ENCODE measurements at regions not wholly inside any gene's neighbourhood (a gene's known extent, or its start where the extent isn't known, plus 50 kb on each side); places are given as distances from the start of the nearest gene placed in this dataset.

DNA sequence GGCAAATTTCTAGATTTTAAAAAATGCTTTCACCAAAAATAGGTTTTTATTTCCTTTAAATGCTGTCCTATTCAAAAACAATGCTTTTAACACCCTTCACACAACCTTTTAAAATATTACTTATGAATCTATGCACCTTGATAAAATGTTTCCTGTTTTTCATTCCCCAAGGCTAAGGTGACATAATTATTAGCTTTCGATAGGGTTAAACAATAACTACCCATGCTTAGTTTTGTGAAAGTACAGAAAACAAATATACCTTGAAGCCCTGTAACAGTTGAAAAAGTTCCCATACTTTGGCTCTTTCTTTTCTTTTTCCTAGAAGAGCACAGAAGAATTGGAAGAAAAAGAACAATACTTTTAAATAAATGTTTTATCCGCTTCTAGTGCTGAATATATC is 54.9 kb upstream of the ITPRID2 start:
- no peak overlapping the region for H3K4me3 ChIP-seq (ENCODE audit: low read depth, low read length)
- no peaks in the 10 kb centered on the region for H3K79me2 ChIP-seq (ENCODE audit: control insufficient read depth, insufficient read depth, low read length, unreplicated experiment)
- no peak overlapping the region for H2AFZ ChIP-seq (ENCODE audit: low read length, unreplicated experiment)
- H3K27me3 ChIP-seq (ENCODE audit: insufficient read depth, low read length) = no peaks in the 10 kb centered on the region
- no peaks in the 10 kb centered on the region for H3K36me3 ChIP-seq (ENCODE audit: insufficient read depth, low read length)
- no peaks in the 10 kb centered on the region for H3K4me1 ChIP-seq (ENCODE audit: control insufficient read depth, insufficient read depth, low read length, unreplicated experiment)
- H3K27ac ChIP-seq (ENCODE audit: low read depth, low read length) = no peak overlapping the region

DNA sequence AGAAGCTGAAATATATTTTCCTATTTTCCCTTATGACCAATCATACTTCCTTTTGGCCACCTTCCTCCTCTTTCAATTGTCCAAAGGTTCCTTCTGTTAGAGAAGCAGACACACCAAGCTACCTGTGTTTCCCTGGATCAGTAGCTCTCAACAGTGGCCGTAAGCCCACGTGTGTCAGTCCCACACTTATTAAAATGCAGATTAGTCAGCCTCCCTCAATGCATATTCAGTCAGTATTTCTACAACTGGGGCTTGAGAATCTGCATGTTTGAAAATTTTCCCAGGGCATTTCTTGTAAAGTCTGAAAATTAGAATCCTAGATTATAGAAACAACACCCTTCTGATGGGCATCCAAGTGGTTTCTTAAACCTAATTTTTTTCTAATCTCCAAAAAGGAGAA is 54.0 kb upstream of the ITPRID2 start:
- Histone ChIP-seq H2AFZ (ENCODE audit: low read length, unreplicated experiment) (no peak overlapping the region), H3K27me3 (ENCODE audit: insufficient read depth, low read length) (no peaks in the 10 kb centered on the region)

DNA sequence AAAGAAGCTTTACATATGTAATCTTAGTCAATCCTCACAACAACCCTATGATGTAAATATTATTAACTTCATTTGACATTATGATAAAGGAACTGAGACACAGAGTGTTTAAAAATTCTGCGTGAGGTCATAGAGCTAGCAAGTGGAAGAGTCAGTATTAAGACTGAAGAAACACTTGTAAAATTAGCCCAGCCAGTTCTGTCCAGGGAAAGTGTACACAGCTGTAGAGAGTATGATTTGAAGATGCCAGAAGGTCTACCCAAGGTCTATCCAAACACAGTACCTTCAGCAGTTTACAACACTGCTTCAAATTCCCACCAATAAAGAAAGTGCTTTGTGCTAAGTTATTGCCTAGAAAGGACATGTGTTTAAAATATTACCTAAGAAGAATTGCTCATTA is 51.7 kb upstream of the ITPRID2 start:
- no peak overlapping the region for H3K4me3 ChIP-seq (ENCODE audit: low read depth, low read length)
- no peaks in the 10 kb centered on the region for H3K27me3 ChIP-seq (ENCODE audit: insufficient read depth, low read length)
- no peaks in the 10 kb centered on the region for H3K79me2 ChIP-seq (ENCODE audit: control insufficient read depth, insufficient read depth, low read length, unreplicated experiment)
- no peak overlapping the region for H2AFZ ChIP-seq (ENCODE audit: low read length, unreplicated experiment)
- no peaks in the 10 kb centered on the region for H3K36me3 ChIP-seq (ENCODE audit: insufficient read depth, low read length)
- H3K4me1 ChIP-seq (ENCODE audit: control insufficient read depth, insufficient read depth, low read length, unreplicated experiment) = no peaks in the 10 kb centered on the region
- H3K27ac ChIP-seq (ENCODE audit: low read depth, low read length) = no peak overlapping the region

More for the DNA sequence above, 54.0 kb upstream of the ITPRID2 start:
- H3K27ac ChIP-seq (ENCODE audit: low read depth, low read length) = no peak overlapping the region
- H3K4me3 ChIP-seq (ENCODE audit: low read depth, low read length) = no peak overlapping the region
- no peaks in the 10 kb centered on the region for H3K36me3 ChIP-seq (ENCODE audit: insufficient read depth, low read length)
- H3K4me1 ChIP-seq (ENCODE audit: control insufficient read depth, insufficient read depth, low read length, unreplicated experiment) = no peaks in the 10 kb centered on the region
- no peaks in the 10 kb centered on the region for H3K79me2 ChIP-seq (ENCODE audit: control insufficient read depth, insufficient read depth, low read length, unreplicated experiment)

DNA sequence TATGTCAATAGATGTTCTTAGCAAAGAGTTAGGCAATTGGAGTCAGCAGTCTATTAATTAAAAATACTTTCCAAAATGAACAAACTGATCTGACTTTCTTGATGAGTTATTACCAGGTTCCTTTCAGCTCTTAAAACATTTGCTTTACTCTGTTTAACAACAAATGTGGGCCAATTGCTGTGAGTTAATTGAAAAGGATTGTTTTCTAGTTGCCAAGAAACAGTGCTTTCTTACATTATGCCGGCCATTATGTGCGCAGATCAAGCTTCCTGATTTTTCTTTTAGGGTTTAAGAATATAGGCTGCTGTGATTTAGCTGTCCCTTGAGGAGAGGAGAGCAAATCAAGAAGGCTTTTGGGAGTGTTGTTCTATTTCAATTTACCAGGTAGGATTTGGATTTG is 50.5 kb upstream of the ITPRID2 start:
- no peak overlapping the region for H3K4me3 ChIP-seq (ENCODE audit: low read depth, low read length)
- H2AFZ ChIP-seq (ENCODE audit: low read length, unreplicated experiment) = peak overlapping the region; percentile 54
- H3K27ac ChIP-seq (ENCODE audit: low read depth, low read length) = no peak overlapping the region
- H3K27me3 ChIP-seq (ENCODE audit: insufficient read depth, low read length) = no peaks in the 10 kb centered on the region
- H3K36me3 ChIP-seq (ENCODE audit: insufficient read depth, low read length) = no peaks in the 10 kb centered on the region
- H3K79me2 ChIP-seq (ENCODE audit: control insufficient read depth, insufficient read depth, low read length, unreplicated experiment) = no peaks in the 10 kb centered on the region
- H3K4me1 ChIP-seq (ENCODE audit: control insufficient read depth, insufficient read depth, low read length, unreplicated experiment) = no peaks in the 10 kb centered on the region

All from ACC112 (cell line).